H1 (cell line): ENCODE measurements at regions not wholly inside any gene's neighbourhood (a gene's known extent, or its start where the extent isn't known, plus 50 kb on each side); places are given as distances from the start of the nearest gene placed in this dataset.

Source experiments
- CTCF ChIA-PET: fragments of 300-600 bp; sonication (Branson Sonifier 250); formaldehyde crosslinking; loops from one replicate; lab custom pipeline; 2021; ENCODE audit not compliant: partially characterized antibody; lab: Charles Lee
- POLR2A ChIA-PET: fragments of 300-600 bp; sonication (Branson Sonifier 250); formaldehyde crosslinking; loops from one replicate; lab custom pipeline; 2021; ENCODE audit warnings: inconsistent platforms; ENCODE audit not compliant: partially characterized antibody; lab: Charles Lee
- DNase-seq, 2 experiments: peaks; one replicate each; pipeline versions ENCODE4 v3.0.0 to v3.0.0-alpha.2; 2010 to 2022; ENCODE audit warnings: low spot score in 2 of 2, low read depth in 1 of 2, mixed read lengths in 1 of 2
- FAIRE-seq: peaks from 2 replicates; lab custom pipeline; 2011; peaks lifted over from hg19 to GRCh38; lab: Jason Lieb, UNC
- H2AFZ ChIP-seq: 2 replicates; pipeline ENCODE4 v1.8.1; 2012; ENCODE audit warnings: low read length, inconsistent platforms
- H2AK5ac ChIP-seq: 2 replicates; pipeline ENCODE4 v1.6.1; 2013; ENCODE audit warnings: low read depth, low read length
- H2BK120ac ChIP-seq: replicated peaks from 2 replicates; pipeline ENCODE3; 2013; ENCODE audit warnings: low read depth, low read length, inconsistent platforms
- H2BK12ac ChIP-seq: 2 replicates; pipeline ENCODE4 v1.6.1; 2013; ENCODE audit warnings: low read depth, low read length
- H2BK15ac ChIP-seq: 2 replicates; pipeline ENCODE4 v1.6.1; 2013; ENCODE audit warnings: low read length
- H2BK20ac ChIP-seq: 2 replicates; pipeline ENCODE4 v1.6.1; 2013; ENCODE audit warnings: low read length
- H2BK5ac ChIP-seq: 2 replicates; pipeline ENCODE4 v1.6.1; 2013; ENCODE audit warnings: low read depth, low read length
- H3K14ac ChIP-seq: 2 replicates; pipeline ENCODE4 v1.6.1; 2013; ENCODE audit warnings: inconsistent platforms; ENCODE audit not compliant: insufficient read length
- H3K18ac ChIP-seq: 2 replicates; pipeline ENCODE4 v1.6.1; 2013; ENCODE audit warnings: low read length; ENCODE audit errors: extremely low read depth
- H3K23ac ChIP-seq: 2 replicates; pipeline ENCODE4 v1.6.1; 2013; ENCODE audit warnings: inconsistent platforms; ENCODE audit not compliant: insufficient read length
- H3K23me2 ChIP-seq: 2 replicates; pipeline ENCODE4 v1.6.1; 2013; ENCODE audit warnings: low read depth, low read length
- H3K27ac ChIP-seq: 2 replicates; pipeline ENCODE4 v1.6.1; 2011; ENCODE audit warnings: low read depth, low read length, inconsistent platforms
- H3K27me3 ChIP-seq, 4 experiments: replicated peaks in 1 of 4; 1 replicate in 1 of 4; 2 replicates in 3 of 4; pipeline versions ENCODE4 v1.6.1 to v1.8.1; 2011 to 2013; ENCODE audit warnings: low read length in 3 of 4, mild to moderate bottlenecking in 3 of 4, inconsistent platforms in 2 of 4, mixed read lengths in 2 of 4, moderate library complexity in 1 of 4; ENCODE audit not compliant: control insufficient read depth in 3 of 4, insufficient read depth in 3 of 4; ENCODE audit errors: extremely low read depth in 1 of 4
- H3K36me3 ChIP-seq, 4 experiments: 2 replicates each; pipeline versions ENCODE4 v1.6.1 to v1.8.1; 2011 to 2013; ENCODE audit warnings: mild to moderate bottlenecking in 4 of 4, low read length in 3 of 4, moderate library complexity in 2 of 4, control low read depth in 1 of 4, inconsistent platforms in 1 of 4; ENCODE audit not compliant: insufficient read depth in 4 of 4, control insufficient read depth in 2 of 4
- H3K4ac ChIP-seq: replicated peaks from 2 replicates; pipeline ENCODE3; 2013; ENCODE audit warnings: low read length, low read depth, mixed read lengths, inconsistent platforms; ENCODE audit not compliant: insufficient read length
- H3K4me1 ChIP-seq, 4 experiments: replicated peaks in 1 of 4; 1 replicate in 1 of 4; 2 replicates in 3 of 4; pipeline versions ENCODE4 v1.6.1 to v1.8.1; 2011 to 2013; ENCODE audit warnings: low read length in 3 of 4, inconsistent platforms in 2 of 4, mixed read lengths in 1 of 4; ENCODE audit not compliant: insufficient read depth in 4 of 4, control insufficient read depth in 3 of 4
- H3K4me2 ChIP-seq, 2 experiments: 2 replicates each; pipeline versions ENCODE4 v1.6.1 to v1.8.1; 2011 to 2013; ENCODE audit warnings: low read depth in 2 of 2, low read length in 2 of 2, control low read depth in 1 of 2, inconsistent platforms in 1 of 2, mild to moderate bottlenecking in 1 of 2; ENCODE audit not compliant: insufficient read depth in 1 of 2
- H3K4me3 ChIP-seq, 4 experiments: fragments of 200-600, 300-600 bp in 1 of 4; sonication (generic), shearing (Covaris generic), sonication (Bioruptor Twin) in 1 of 4; 2 replicates each; pipeline versions ENCODE4 v1.5.1 to v1.8.1; 2011 to 2016; ENCODE audit warnings: low read length in 4 of 4, low read depth in 3 of 4, control low read depth in 2 of 4, inconsistent platforms in 2 of 4, mild to moderate bottlenecking in 2 of 4, mixed read lengths in 1 of 4, moderate library complexity in 1 of 4; ENCODE audit not compliant: insufficient read depth in 2 of 4; ENCODE audit errors: extremely low read depth in 1 of 4
- H3K56ac ChIP-seq: replicated peaks from 2 replicates; pipeline ENCODE3; 2013; ENCODE audit warnings: low read depth, mild to moderate bottlenecking, mixed read lengths, low read length, inconsistent platforms; ENCODE audit not compliant: insufficient read length
- H3K79me1 ChIP-seq: 2 replicates; pipeline ENCODE4 v1.6.1; 2013; ENCODE audit warnings: low read depth, low read length, control low read depth
- H3K79me2 ChIP-seq, 2 experiments: 2 replicates each; pipeline versions ENCODE4 v1.6.1 to v1.8.1; 2012 to 2013; ENCODE audit warnings: low read length in 2 of 2, mild to moderate bottlenecking in 2 of 2, inconsistent platforms in 1 of 2; ENCODE audit not compliant: insufficient read depth in 2 of 2, control insufficient read depth in 1 of 2
- H3K9ac ChIP-seq, 4 experiments: replicated peaks in 1 of 4; 1 replicate in 1 of 4; 2 replicates in 3 of 4; pipeline versions ENCODE4 v1.6.1 to v1.8.1; 2011 to 2013; ENCODE audit warnings: low read depth in 3 of 4, low read length in 3 of 4, control low read depth in 2 of 4, mild to moderate bottlenecking in 2 of 4, moderate library complexity in 2 of 4, inconsistent platforms in 1 of 4; ENCODE audit errors: extremely low read depth in 1 of 4
- H3K9me3 ChIP-seq, 2 experiments: 2 replicates each; pipeline versions ENCODE4 v1.6.1 to v1.8.1; 2012 to 2013; ENCODE audit warnings: mild to moderate bottlenecking in 2 of 2, moderate library complexity in 2 of 2, control low read depth in 1 of 2, inconsistent platforms in 1 of 2, low read depth in 1 of 2, low read length in 1 of 2, mixed read lengths in 1 of 2; ENCODE audit not compliant: insufficient read depth in 2 of 2
- H4K20me1 ChIP-seq, 2 experiments: replicated peaks in 1 of 2; 2 replicates each; pipeline versions ENCODE3 to v1.8.1; 2011 to 2013; ENCODE audit warnings: inconsistent platforms in 2 of 2, low read length in 2 of 2, mild to moderate bottlenecking in 1 of 2; ENCODE audit not compliant: insufficient read depth in 2 of 2, control insufficient read depth in 1 of 2
- H4K5ac ChIP-seq: 2 replicates; pipeline ENCODE4 v1.6.1; 2013; ENCODE audit warnings: low read length, low read depth, mixed read lengths, inconsistent platforms; ENCODE audit not compliant: insufficient read length
- H4K8ac ChIP-seq: 2 replicates; pipeline ENCODE4 v1.8.0; 2013; ENCODE audit warnings: mild to moderate bottlenecking, moderate library complexity, low read length, inconsistent platforms; ENCODE audit not compliant: insufficient read depth; ENCODE audit errors: extremely low read depth
- H4K91ac ChIP-seq: replicated peaks from 2 replicates; pipeline ENCODE3; 2013; ENCODE audit warnings: low read length, mixed read lengths, inconsistent platforms; ENCODE audit not compliant: insufficient read length
- BCL11A ChIP-seq, 2 experiments: IDR thresholded peaks; one replicate each; pipeline ENCODE4 v1.6.1; 2011; ENCODE audit warnings: low read depth in 2 of 2, low read length in 2 of 2, mild to moderate bottlenecking in 2 of 2
- NRF1 ChIP-seq: IDR thresholded peaks from 2 replicates; pipeline ENCODE4 v1.6.1; 2011; ENCODE audit warnings: mild to moderate bottlenecking, low read depth, low read length, improper control_type of control experiment
- PHF8 ChIP-seq: fragments of 200-600 bp; sonication (generic); conservative IDR thresholded peaks from 2 replicates; pipeline ENCODE4 v1.7.1; 2012; ENCODE audit warnings: low read depth, mild to moderate bottlenecking, inconsistent platforms, low read length, moderate library complexity
- POLR2AphosphoS5 ChIP-seq: IDR thresholded peaks from 2 replicates; pipeline ENCODE4 v1.6.1; 2011; ENCODE audit warnings: low read depth, low read length
- POU5F1 ChIP-seq: IDR thresholded peaks from 2 replicates; pipeline ENCODE4 v1.6.1; 2011; ENCODE audit warnings: low read depth, mild to moderate bottlenecking, low read length, moderate library complexity
- RAD21 ChIP-seq, 2 experiments: IDR thresholded peaks in 1 of 2; conservative IDR thresholded peaks in 1 of 2; 2 replicates each; pipeline ENCODE4 v1.6.1; 2011; ENCODE audit warnings: low read depth in 2 of 2, low read length in 2 of 2, improper control_type of control experiment in 1 of 2, inconsistent platforms in 1 of 2, mild to moderate bottlenecking in 1 of 2, moderate library complexity in 1 of 2
- RFX5 ChIP-seq: IDR thresholded peaks from 2 replicates; pipeline ENCODE4 v1.6.1; 2011; ENCODE audit warnings: low read depth, low read length, improper control_type of control experiment, borderline replicate concordance
- SIN3A ChIP-seq, 2 experiments: IDR thresholded peaks in 1 of 2; conservative IDR thresholded peaks in 1 of 2; 2 replicates each; pipeline ENCODE4 v1.6.1; 2011 to 2012; ENCODE audit warnings: low read length in 2 of 2, improper control_type of control experiment in 1 of 2, low read depth in 1 of 2, mild to moderate bottlenecking in 1 of 2
- TAF7 ChIP-seq: optimal IDR thresholded peaks from 2 replicates; pipeline ENCODE3; 2011; ENCODE audit warnings: low read depth, mild to moderate bottlenecking, inconsistent platforms, low read length, moderate library complexity, borderline replicate concordance
- YY1 ChIP-seq: IDR thresholded peaks from 2 replicates; pipeline ENCODE4 v1.6.1; 2011; ENCODE audit warnings: low read depth, mild to moderate bottlenecking, low read length
- whole genome bisulfite sequencing, 2 experiments: shearing (Covaris generic) in 1 of 2; methylation state at CpG; one replicate each; pipeline versions ENCODE4 v1.1.6 to v1.1.7; 2013 to 2015; ENCODE audit warnings: low lambda C conversion rate in 2 of 2, mixed read lengths in 2 of 2, inconsistent platforms in 1 of 2, low coverage in 1 of 2, missing lambda C conversion rate in 1 of 2; ENCODE audit not compliant: insufficient replicate concordance in 2 of 2, insufficient coverage in 1 of 2, insufficient read length in 1 of 2; ENCODE audit errors: extremely low coverage in 1 of 2, missing lambda C conversion rate in 1 of 2; 5-methylcytosine and 5-hydroxymethylcytosine counted together

GRCh38 chr12:90280033-90280432 lies 571.4 kb upstream of the ATP2B1 start:
- Histone ChIP-seq H2AK5ac (no peak overlapping the region), H4K8ac (no peak overlapping the region), H3K14ac (no peak overlapping the region), H3K79me2 (no peaks in the 10 kb centered on the region), H3K36me3 (no peaks in the 10 kb centered on the region), H4K20me1 (no peaks in the 10 kb centered on the region), H3K4ac (no peak overlapping the region), H2BK20ac (no peak overlapping the region), H3K4me1 (no peaks in the 10 kb centered on the region), H3K9me3 (peaks cover 17 to 20% of the 10 kb centered on the region in 2 experiments), H2BK12ac (no peak overlapping the region), H3K79me1 (no peaks in the 10 kb centered on the region), H2BK120ac (no peak overlapping the region), H3K27ac (no peak overlapping the region), H2BK15ac (no peak overlapping the region), H3K9ac (no peak overlapping the region), H2BK5ac (no peak overlapping the region), H3K4me2 (no peak overlapping the region), H3K4me3 (no peak overlapping the region), H4K91ac (no peak overlapping the region), H2AFZ (no peak overlapping the region), H4K5ac (no peak overlapping the region), H3K56ac (no peak overlapping the region), H3K23ac (no peak overlapping the region), H3K23me2 (no peaks in the 10 kb centered on the region; the same call in 1 of the 2 replicates), H3K27me3 (no peaks in the 10 kb centered on the region), H3K18ac (no peak overlapping the region)
- no peak for TF ChIP-seq TAF7
- no peak for TF ChIP-seq PHF8
- no peak for TF ChIP-seq POLR2AphosphoS5
- TF ChIP-seq POU5F1, result no peak
- TF ChIP-seq NRF1, result no peak
- TF ChIP-seq RAD21 (IDR thresholded peaks at IDR 0.05 in 1 of 2, conservative IDR thresholded peaks at IDR 0.05 in 1 of 2; ENCODE audit: low read depth in 2 of 2, low read length in 2 of 2), result no peak
- no peak for TF ChIP-seq SIN3A (conservative IDR thresholded peaks at IDR 0.05 in 1 of 2, IDR thresholded peaks at IDR 0.05 in 1 of 2; ENCODE audit: low read depth in 1 of 2, low read length in 2 of 2)
- no peak for TF ChIP-seq YY1
- no peak for TF ChIP-seq BCL11A (IDR thresholded peaks at IDR 0.05; ENCODE audit: low read depth in 2 of 2, low read length in 2 of 2)
- no peak for TF ChIP-seq RFX5
- POLR2A ChIA-PET, result no interaction called here
- WGBS, 2 experiments, result 91% methylated on average over 1 of the region's 1 CpG; no CpG with 5 or more reads in 1 of the 2 experiments
- FAIRE-seq, result no peak
- no peak for DNase-seq
- CTCF ChIA-PET, result interaction anchor here (0.9 to 1.1 kb wide), 2 partner anchors 11 to 79 kb away, joined by 3 to 4 read pairs; no protein-coding TSS in a partner anchor
